HG02571 (cell line): ENCODE measurements at regions not wholly inside any gene's neighbourhood (a gene's known extent, or its start where the extent isn't known, plus 50 kb on each side); places are given as distances from the start of the nearest gene placed in this dataset.

Source experiments
- ATAC-seq: cut with Tn5 transposase; IDR thresholded peaks from one replicate; pipeline ENCODE4 v1.9.1; 2021; ENCODE audit warnings: mild to moderate bottlenecking, moderate library complexity; ENCODE audit not compliant: unreplicated experiment

DNA sequence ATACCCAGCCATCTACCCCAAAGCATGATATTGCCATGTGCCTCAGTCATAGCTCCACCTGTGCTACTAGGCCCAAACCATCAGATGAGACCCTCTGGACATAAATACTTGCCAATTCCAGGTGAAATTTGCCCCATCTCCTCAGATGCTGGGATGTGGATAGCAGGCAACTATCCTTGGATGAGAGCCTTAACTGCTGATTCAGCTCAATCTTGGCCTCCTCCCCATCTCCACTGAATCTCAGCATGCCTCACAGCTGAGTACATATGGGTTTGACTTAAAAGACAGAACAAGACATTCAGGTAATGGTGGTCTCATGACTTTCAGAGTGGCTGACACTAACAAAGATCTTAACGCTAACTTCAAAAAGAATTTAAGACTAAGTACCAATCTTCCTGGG is 50.8 kb upstream of the KLHL13 start:
- ATAC-seq, result no peak

DNA sequence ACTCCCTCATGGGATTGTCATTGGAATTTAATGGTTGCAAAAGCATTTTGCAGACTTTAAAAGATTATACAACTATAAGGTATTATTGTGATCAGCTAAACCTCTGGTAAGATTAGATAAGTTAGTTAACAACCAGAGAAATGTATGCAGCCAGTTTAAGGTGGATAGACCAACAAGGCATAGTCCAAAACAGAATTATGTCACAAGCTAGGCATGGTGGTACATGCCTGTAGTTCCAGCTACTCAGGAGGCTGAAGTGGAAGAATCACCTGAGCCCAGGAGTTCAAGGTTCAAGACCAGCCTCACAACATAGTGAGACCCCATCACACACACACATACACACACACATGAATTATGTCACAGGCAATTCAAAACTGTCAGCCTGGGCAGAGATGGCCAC is 54.7 kb upstream of the KLHL13 start:
- ATAC-seq, result no peak

DNA sequence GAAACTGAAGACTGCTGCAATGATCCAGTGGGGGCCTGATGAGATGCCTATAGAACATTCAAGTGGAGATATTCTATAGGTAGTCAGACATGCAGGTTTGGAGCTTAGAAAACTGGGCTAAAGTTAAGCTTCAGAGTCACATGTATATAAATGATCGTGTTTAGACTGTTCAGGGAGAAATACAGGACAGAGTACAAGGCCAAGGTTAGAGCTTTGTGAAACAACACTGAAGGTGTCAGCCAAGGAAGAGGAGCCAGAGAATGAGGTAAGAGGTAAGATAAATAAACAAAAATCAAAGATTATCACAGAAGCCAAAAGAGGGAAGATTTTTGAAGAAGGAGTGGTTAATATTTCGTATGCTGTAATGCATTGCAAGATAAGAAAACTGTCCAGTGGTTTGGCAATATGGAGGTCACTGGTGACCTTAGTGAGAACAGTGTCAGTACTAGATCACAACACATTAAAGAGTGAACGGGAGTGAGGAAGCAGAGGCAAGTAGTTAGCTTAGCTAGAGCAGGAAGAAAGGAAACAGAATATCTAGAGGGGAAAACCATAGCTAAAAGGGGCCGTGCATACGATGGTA is 58.0 kb upstream of the KLHL13 start:
- ATAC-seq, result no peak

DNA sequence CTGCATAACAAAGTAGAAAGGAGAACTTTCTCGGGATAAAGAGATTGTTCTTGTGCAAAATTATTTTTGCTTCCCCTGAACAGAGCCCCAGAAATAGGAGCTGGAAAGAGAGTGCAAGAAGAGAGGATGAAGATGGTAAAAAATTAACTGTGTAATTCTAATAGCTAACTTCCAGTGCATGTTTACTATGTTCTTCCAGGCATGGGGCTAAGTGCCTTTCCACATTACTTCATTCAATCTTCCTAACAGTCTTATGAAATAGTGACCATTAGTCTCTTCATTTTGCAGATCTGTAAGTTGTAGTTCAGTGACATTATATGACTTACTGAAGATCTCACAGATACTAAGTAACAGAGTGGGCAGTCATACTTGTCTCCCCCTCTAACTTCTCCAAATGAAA is 61.1 kb upstream of the KLHL13 start:
- ATAC-seq, result no peak

DNA sequence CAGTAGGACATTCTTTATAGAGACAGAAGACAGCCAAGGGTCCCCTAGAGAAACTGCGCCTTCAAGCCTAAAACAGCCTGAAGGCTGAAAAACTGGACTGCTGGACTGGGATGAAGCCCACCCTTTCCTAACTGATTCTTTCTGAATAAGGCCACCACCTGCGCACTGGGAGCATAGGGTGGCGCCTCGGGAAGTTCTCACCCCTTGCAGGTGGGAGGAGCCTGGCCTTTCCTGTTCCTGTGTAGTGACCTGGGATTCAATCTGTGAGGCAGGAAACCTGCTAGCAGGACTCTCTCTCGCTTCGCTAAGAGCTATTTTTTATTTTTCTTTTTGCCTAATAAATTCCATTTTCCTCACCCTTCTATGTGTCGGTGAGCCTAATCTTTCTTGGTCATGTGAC is 61.8 kb upstream of the KLHL13 start:
- no peak for ATAC-seq

DNA sequence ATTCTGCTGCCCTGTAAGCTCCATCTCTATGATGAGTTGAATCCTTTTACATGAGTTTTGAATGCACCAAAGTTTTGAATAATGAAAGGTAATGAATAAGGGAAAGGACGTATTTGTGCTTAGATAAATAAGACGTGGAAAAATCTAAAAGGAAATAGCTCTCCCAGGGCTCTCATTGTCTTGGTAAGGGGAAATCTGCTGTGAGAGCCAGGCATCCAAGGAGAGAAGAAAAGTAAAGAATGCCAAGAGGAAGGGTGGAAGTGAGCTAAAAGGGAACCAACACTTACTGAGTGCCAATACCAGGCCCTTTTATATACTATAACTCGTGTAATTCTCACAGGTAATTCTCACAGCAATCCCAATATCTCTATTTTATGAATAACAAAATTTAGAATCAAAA is 62.6 kb upstream of the KLHL13 start:
- no peak for ATAC-seq

DNA sequence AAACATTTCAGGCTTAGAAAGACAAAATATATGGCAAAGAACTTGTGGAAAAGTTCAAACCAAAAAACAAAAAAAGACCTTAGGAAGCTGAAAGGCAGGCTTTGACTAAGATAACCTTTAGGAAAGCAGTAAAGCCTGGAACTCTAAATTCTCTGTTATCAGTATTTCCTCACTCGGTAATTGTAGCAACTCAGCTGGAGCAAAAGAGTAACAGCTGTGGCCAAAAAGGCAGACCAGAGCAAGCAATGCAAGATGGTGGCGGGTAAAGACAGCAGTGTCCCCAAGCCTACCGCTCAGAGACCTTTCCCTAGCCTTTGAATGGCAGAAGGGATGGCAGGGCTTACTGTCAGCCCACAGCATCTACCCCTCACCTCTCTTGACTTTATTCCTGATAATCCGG is 63.1 kb upstream of the KLHL13 start:
- ATAC-seq, result no peak

DNA sequence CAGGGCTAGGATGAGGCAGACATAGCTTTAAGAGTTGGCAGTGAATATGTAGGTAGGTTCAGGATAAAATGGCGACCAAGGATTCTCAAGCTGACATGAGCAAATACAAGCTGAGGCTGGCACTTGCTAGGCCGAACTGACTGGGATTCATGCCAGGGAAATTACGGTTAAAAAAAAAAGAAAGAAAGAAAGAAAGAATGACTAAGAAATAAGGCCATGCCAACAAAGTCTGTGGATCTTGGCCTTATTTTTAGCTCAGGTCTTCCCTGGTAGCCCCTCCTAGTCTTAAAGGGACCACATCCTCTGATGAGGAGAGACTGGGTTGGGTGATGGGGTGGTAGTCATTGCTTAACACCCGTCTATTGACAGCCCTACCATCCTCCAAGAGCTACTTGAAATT is 64.4 kb upstream of the KLHL13 start:
- ATAC-seq, result no peak

DNA sequence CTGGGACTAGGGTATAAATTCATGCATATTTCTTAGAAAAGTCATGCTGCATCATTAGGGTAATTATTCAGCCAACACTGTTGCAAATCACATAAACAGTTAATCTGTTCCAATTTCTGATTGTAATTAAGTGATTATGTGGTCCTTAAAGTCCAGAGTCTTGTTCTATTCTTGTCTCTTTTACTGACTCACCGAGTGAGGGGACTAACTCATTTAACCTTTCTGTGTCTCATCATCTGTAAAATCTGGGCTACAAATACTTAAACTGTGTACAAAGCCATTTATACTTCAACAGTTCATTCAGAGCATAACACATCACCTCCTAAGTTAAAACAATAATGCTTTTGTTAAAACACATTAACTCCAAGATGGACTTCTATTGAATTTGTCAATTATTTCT is 65.4 kb upstream of the KLHL13 start:
- ATAC-seq, result no peak

DNA sequence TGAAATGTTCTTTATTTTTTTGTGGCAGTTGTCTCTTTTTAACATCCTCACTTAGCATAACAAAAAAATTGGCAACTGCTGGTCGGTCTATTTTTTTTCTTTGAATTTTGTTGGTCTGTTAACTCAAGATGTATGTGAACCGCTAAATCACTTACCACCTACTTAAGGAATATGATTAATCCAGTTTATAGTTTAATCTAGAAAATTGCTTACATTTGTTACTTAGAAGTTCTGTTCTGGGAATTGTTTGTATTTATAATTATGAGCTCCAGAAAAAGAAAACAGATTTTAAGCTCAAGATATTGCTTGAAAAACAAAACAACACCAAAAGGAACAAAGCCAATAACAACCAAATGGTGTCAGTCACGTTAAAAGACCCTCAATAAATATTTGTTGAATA is 66.1 kb upstream of the KLHL13 start:
- ATAC-seq, result no peak

DNA sequence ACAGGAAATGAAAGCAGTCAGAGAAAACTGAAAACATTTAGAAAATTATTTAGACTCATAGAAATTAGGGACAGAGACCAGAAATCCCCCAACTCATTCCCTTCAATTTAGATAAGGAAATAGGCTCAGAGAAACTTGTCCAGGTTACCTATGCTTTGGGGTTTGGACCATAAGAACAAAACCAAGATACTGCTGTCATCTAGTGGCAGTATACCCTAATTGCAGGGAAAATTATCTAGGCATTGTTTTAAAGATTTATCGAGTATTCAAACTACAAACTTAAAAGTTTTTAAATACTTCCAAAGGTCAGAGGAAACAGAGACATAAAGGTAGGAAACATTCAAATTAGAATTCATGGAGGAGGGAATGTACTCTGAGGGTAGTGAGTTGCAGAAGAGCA is 67.0 kb upstream of the KLHL13 start:
- no peak for ATAC-seq

DNA sequence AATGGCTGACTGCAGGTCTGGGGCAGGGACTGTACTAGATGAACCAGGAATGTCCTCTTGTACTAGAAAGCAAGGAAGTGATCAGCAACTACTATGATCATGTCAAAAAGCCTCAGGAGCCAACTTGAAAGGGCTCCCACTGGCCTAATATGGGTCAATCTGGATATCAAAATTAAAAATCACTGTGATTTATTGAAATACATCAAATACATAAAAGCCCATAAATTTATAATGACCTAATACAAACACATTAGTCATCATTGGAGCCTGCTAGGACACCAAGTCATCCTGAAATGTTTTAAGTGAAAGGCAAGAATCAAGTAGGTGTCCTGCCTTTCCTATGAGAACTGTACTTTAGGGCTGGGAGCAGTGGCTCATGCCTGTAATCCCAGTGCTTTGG is 70.5 kb upstream of the KLHL13 start:
- ATAC-seq, result no peak

DNA sequence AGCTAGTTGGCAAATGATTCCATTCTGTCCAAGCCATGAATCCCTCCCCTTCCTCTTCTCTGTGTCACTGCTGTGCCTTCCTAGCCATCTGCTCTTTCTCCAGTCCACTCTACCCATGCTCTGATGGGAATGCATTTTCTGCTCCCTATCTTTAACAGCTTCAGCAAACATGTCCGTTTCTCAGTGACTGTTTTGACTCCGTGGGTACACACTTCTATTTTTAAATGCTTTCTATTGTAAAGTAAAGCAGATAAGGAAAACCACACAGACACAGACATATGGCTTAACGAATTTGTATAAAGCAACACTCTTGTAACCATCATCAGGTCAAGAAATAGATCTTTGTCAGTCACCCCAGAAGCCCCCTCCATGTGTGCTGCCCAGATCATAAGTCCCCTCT is 72.4 kb upstream of the KLHL13 start:
- ATAC-seq, result no peak

DNA sequence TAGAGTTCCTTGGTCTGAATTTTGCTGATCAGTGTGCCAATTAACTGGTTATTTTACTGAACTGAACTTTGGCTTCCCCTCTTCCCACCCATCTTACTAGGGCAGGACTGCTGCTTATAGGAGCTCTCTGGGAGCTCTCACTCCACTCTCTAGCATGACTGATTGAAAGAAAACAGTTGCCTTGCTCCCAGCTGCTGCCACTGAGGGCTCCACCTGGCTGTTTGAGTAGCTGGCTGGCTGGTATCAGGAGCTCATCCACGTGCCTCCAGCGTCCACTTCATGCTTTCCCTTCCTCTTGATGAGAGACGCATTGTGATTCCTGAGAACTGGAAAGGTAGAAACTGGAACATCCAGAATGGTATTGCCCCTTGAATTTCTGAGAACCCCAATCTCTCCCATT is 73.0 kb upstream of the KLHL13 start:
- ATAC-seq, result no peak

DNA sequence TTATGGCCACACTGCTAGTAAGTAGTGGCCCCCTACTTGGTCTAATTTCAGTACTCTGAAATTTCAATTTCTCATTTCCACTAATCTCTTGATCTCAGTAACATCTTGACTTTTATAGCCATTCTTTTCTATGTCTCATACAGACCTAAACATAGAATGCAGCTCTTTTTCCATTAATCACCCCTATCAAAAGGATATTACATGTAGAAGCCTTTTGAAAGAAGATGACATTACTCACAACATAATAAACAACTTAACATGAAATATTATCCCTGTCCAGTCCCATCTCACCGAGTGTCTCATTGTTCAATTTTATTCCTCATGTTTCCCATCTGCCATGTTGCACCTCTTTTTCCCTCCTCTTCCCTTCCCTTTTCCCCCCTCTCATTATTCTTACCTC is 81.1 kb upstream of the KLHL13 start:
- no peak for ATAC-seq

DNA sequence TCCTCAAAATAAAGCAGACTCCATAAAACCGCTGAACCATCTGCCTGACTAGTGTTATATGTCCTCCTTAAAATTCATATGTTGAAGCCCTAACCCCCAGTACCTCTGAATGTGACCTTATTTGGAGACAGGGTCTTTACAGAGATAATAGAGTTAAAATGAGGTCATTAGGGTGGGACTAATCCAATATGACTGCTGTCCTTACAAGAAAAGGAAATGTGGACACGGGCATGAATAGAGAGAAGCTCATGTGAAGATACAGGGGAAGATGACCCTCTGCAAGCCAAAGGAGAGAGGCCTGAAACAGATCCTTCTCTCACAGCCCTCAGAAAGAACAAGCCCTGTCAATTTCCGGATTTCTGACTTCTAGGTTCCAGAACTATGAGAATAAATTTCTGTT is 82.0 kb upstream of the KLHL13 start:
- ATAC-seq, result no peak

DNA sequence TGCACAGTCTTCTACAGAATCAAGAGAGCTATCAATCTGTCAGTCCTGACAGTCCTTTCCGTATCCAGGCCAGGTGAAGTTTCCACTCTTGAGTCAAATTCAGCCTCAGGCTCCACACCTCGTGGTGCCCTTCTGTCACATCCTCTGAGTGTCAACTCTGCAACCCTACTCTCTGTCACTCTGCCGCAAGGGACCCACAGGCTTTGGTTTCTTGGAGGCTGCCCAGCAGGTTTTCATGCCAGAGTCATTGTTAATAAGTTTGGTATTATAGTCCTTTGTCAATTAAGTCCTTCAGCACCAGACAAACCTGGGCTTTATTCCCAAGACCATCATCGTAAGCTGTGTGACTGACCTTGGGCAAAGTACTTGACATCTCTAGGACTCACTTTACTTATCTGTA is 83.4 kb upstream of the KLHL13 start:
- ATAC-seq, result no peak

DNA sequence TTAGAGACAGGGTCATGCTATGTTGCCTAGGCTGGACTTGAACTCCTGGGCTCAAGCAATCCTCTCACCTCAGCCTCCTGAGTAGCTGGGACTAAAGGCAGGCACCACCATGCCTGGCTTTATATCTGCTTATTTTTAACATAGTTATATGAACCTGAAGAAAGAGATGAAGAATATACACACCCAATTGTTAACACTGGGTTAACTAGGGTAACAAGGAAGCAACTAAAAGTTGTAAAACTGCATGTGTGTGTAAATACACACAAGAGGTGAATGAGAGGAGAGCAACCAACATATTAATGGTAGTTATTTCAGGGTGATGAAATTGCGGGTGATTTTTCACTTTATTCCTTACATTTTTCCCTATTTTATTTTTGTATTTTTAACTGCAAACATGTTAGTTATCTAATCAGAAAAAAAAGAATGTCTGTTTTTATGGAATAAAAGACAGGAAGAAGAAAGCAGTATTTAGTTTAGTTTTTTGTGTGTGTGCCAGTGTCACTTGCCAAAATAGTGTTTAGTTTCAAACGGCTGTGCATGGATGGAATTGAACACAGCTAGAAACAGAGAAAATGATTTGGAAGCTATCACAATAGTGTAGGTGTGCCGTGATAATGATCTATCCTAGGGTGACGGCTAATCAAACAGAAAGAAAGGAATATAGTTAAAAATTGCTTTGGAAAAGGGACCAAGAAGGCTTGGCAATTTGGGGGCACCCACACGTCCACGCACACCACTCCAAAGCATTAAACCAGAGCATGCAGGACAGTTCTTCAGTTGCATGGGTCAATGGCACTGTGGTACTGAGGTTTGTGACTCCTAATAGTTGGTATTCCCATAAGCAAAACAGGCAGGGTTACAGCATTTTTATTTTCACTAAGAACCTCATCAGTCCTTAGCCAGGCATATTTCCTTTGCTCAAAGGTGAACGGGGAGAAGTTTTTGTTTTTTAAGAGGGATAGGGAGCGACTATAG is 89.1 kb upstream of the KLHL13 start:
- no peak for ATAC-seq

DNA sequence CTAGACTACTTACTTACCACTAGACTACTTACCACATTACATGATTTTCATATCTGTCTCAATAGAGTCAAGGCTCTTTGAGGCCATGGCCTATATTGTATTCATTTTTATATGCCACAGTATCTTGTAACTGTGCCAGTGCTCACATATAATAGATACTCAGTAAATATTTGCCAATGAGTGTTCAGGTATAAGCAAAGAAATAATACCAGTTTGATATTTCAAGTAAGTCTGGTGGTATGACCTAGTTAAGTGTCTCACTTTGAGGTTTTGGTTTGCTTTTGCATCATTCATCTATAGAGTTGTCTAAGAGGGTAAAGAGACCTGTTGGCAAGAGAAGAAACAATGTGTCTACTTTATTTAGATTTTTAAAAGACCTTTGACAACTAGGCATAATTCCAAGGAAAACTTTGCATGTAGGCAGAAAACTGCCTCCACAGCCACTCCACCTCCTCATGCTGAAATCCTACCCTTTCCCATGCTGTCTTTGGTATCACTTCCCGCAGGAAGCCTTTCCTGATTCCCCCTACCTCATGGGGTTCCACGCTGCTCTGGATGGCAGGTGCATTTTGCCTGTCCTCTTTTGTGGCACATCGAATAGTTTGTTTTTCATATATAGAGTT is 91.3 kb upstream of the KLHL13 start:
- no peak for ATAC-seq

DNA sequence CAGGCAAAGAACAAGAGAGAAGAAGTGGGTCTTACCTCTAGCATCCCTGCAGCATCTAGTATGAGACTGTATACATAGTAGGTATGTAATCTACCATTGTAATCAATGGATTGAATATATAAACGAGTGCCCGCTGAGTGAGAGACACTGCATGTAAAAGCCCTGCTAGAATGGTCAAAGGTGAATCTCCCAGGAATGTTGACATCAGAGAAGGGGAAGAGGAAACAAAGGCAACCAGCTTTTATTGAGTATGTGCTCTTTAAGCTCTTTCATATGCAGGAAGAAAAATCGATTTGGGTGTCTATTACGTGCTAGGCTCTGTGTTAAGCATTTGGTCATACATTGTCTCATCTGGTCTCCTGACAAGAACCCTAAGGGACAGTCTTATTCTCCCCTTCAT is 91.9 kb upstream of the KLHL13 start:
- ATAC-seq, result no peak

DNA sequence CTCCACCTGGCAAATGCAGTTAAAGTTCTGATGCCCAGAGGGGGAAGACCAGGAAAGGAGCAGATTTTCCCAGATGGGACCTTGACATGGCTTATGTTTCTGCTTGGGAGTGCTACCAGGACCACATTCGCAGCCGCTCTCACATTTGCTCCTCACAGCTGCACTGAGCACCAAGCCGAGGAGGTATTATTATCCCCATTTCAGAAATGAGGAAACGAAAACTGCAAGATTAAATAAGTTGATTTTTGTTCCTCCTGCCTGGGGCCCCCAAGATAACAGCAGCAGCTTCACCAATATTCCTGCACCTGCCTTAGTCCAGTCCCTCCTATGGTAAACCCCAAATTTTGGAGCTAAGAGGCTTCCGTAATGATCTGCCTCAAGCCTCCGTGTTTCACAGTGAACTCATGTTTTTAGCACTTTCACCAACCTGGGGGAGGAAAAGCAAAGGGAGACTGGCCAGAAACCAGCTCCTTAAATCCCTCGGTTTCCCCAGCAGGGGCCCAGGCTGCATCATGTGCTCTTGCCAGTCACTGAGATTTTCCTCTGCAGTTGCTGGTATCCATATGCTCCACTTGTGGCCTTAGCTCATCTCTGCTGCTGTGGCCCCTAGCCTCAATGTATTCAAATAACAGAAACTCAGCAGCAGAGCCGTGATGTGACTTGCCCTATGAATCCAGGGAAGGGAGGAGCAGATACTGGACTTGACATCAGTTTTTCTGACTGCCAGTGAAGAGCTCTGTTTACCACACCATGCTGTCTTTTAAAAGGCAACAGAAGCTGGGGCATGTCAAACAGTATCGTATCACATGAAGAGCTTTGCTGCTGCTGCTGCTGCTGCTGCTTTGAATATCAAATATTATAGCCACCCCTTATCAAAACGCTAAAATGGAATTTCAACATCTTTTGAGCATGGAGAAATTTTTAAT is 95.5 kb upstream of the KLHL13 start:
- peak; percentile 43 for ATAC-seq
